ENCODE measurements at regions not wholly inside any gene's neighbourhood (a gene's known extent, or its start where the extent isn't known, plus 50 kb on each side); places are given as distances from the start of the nearest gene placed in this dataset.

DNA sequence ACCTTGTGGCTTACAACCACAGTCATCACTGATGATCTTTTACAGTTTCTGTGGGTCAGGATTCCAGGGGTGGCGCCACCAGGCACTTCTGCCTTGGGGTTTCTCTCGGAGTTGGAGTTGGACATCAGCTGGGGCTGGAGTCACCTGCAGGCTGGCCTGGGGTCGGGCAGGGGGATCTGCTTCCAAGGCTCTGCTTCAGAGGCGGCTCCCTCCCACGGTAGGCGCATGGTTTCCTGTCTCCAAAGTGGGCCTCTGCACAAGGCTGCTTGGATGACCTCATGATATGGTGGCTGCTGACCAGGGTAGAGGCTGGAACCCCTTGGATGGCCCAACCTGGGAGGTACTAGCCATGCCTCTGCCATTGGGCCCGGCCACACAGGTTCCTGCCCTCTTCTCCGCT lies 170.6 kb upstream of the CIBAR2 start:
- TF ChIP-seq POLR2A (IDR thresholded peaks at IDR 0.05) (no peak), POLR2AphosphoS5 (IDR thresholded peaks at IDR 0.05) (no peak)
- TF ChIP-seq, protein P1, sequence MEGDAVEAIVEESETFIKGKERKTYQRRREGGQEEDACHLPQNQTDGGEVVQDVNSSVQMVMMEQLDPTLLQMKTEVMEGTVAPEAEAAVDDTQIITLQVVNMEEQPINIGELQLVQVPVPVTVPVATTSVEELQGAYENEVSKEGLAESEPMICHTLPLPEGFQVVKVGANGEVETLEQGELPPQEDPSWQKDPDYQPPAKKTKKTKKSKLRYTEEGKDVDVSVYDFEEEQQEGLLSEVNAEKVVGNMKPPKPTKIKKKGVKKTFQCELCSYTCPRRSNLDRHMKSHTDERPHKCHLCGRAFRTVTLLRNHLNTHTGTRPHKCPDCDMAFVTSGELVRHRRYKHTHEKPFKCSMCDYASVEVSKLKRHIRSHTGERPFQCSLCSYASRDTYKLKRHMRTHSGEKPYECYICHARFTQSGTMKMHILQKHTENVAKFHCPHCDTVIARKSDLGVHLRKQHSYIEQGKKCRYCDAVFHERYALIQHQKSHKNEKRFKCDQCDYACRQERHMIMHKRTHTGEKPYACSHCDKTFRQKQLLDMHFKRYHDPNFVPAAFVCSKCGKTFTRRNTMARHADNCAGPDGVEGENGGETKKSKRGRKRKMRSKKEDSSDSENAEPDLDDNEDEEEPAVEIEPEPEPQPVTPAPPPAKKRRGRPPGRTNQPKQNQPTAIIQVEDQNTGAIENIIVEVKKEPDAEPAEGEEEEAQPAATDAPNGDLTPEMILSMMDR (IDR thresholded peaks at IDR 0.05): no peak
